Upper lobe of left lung (tissue), 4 donors: ENCODE measurements at regions not wholly inside any gene's neighbourhood (a gene's known extent, or its start where the extent isn't known, plus 50 kb on each side); places are given as distances from the start of the nearest gene placed in this dataset.

ENCODE experiments used
- EP300 ChIP-seq, 4 donors: sonication (generic); formaldehyde crosslinking; IDR thresholded peaks; one replicate each; pipeline ENCODE4 v1.5.1; 2017; ENCODE audit warnings: antibody characterized with exemption in 4 of 4, control low read depth in 2 of 4
- TF ChIP-seq, protein P1 (sequence below), 6 experiments: fragments of 450-650 bp in 4 of 6; fragments of 200-600 bp in 2 of 6; sonication (generic) in 2 of 6; IDR thresholded peaks; one replicate each; pipeline ENCODE4 v1.5.1; 2016 to 2019; ENCODE audit warnings: antibody characterized with exemption in 6 of 6

DNA sequence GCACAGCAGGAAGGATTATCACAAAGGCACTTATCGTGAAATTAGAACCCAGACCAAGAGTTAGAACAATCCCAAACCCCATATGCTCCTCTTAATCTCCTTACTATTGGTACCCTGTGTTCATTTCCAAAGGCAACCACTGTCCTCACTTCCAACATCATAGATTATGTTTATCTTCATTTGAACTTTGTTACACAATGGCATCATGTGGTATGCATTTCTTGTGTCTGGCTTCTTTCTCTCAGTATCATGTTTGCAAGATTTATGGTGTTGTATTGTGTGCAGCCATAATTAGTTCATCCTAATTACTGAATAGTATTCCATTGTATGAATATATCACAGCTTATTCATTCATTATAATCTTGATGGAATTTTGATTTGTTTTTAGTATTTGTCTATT, 124.6 kb upstream of the SEC61G start:
- TF ChIP-seq, protein P1, sequence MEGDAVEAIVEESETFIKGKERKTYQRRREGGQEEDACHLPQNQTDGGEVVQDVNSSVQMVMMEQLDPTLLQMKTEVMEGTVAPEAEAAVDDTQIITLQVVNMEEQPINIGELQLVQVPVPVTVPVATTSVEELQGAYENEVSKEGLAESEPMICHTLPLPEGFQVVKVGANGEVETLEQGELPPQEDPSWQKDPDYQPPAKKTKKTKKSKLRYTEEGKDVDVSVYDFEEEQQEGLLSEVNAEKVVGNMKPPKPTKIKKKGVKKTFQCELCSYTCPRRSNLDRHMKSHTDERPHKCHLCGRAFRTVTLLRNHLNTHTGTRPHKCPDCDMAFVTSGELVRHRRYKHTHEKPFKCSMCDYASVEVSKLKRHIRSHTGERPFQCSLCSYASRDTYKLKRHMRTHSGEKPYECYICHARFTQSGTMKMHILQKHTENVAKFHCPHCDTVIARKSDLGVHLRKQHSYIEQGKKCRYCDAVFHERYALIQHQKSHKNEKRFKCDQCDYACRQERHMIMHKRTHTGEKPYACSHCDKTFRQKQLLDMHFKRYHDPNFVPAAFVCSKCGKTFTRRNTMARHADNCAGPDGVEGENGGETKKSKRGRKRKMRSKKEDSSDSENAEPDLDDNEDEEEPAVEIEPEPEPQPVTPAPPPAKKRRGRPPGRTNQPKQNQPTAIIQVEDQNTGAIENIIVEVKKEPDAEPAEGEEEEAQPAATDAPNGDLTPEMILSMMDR (IDR thresholded peaks at IDR 0.05), result no peak
- TF ChIP-seq EP300 (IDR thresholded peaks at IDR 0.05), result no peak
